AG10803 (cell line): ENCODE measurements at regions not wholly inside any gene's neighbourhood (a gene's known extent, or its start where the extent isn't known, plus 50 kb on each side); places are given as distances from the start of the nearest gene placed in this dataset.

Source experiments
- DNase-seq: peaks from one replicate; pipeline ENCODE4 v3.0.0; 2010; ENCODE audit warnings: low read depth
- H3K4me3 ChIP-seq: 2 replicates; pipeline ENCODE4 v1.5.1; 2011; ENCODE audit warnings: mild to moderate bottlenecking, low read length, control low read depth
- CTCF ChIP-seq: conservative IDR thresholded peaks from 2 replicates; pipeline ENCODE4 v1.5.1; 2011; ENCODE audit warnings: mild to moderate bottlenecking, low read length, control low read depth, inconsistent platforms

GRCh38 chr16:8370374-8371270, 219.7 kb downstream of the TMEM114 start:
- H3K4me3 ChIP-seq: no peak overlapping the region
- no peak for DNase-seq
- no peak for TF ChIP-seq CTCF

- DNase-seq: no peak
- TF ChIP-seq CTCF: no peak
- no peak overlapping the region for H3K4me3 ChIP-seq
Measured at GRCh38 chr16:8358937-8359336, 231.4 kb downstream of the TMEM114 start.

- no peak for TF ChIP-seq CTCF
- no peak overlapping the region for H3K4me3 ChIP-seq
- no peak for DNase-seq
Measured at GRCh38 chr16:8355675-8356074, 234.6 kb downstream of the TMEM114 start.

- DNase-seq: no peak
- H3K4me3 ChIP-seq: no peak overlapping the region
- TF ChIP-seq CTCF: no peak
Measured at GRCh38 chr16:8346294-8346693, 244.0 kb downstream of the TMEM114 start.

GRCh38 chr16:8342276-8342675, 248.0 kb downstream of the TMEM114 start:
- DNase-seq: no peak
- no peak for TF ChIP-seq CTCF
- H3K4me3 ChIP-seq: no peak overlapping the region

- H3K4me3 ChIP-seq: no peak overlapping the region
- no peak for DNase-seq
- no peak for TF ChIP-seq CTCF
Measured at GRCh38 chr16:8330761-8331160, 259.6 kb downstream of the TMEM114 start.

- no peak for TF ChIP-seq CTCF
- no peak for DNase-seq
- H3K4me3 ChIP-seq: no peak overlapping the region
Measured at GRCh38 chr16:8326232-8326631, 264.1 kb downstream of the TMEM114 start.
